A549 (cell line): ENCODE measurements at regions not wholly inside any gene's neighbourhood (a gene's known extent, or its start where the extent isn't known, plus 50 kb on each side); places are given as distances from the start of the nearest gene placed in this dataset.

Experiments used
- ATAC-seq, 2 experiments: fragments of 200-7000 bp in 1 of 2; fragments of >200 bp in 1 of 2; cut with Nextera tagmentation in 1 of 2; cut with Tn5 transposase in 1 of 2; 3 replicates each; pipeline versions ENCODE4 v1.8.0 to v1.9.1; 2018 to 2020; ENCODE audit warnings: mild to moderate bottlenecking in 1 of 2, moderate library complexity in 1 of 2
- CTCF ChIA-PET: fragments of 300-600 bp; sonication (Branson Sonifier 250); formaldehyde crosslinking; extraction: SDS; loops from one replicate; lab custom pipeline; 2021; ENCODE audit warnings: antibody characterized with exemption, inconsistent platforms; lab: Yijun Ruan, JAX
- POLR2A ChIA-PET: fragments of 350-600 bp; formaldehyde crosslinking; extraction: SDS; loops from one replicate; lab custom pipeline; 2021; ENCODE audit warnings: antibody characterized with exemption, inconsistent platforms; lab: Yijun Ruan, JAX
- DNase-seq, 2 experiments: peaks; one replicate each; pipeline versions ENCODE4 v3.0.0 to v3.0.0-alpha.2; 2011 to 2016; ENCODE audit warnings: low read depth in 1 of 2, low spot score in 1 of 2
- FAIRE-seq: peaks from 2 replicates; lab custom pipeline; 2011; peaks lifted over from hg19 to GRCh38; lab: Jason Lieb, UNC
- H3K27ac ChIP-seq, 2 experiments: fragments of >200 bp; sonication (Bioruptor Twin); formaldehyde crosslinking; 3 replicates each; pipeline ENCODE4 v1.5.1; 2016 to 2017
- H3K4me1 ChIP-seq: fragments of >200 bp; sonication (Bioruptor Twin); formaldehyde crosslinking; 3 replicates; pipeline ENCODE4 v1.6.1; 2016
- H3K4me2 ChIP-seq: fragments of >200 bp; sonication (Bioruptor Twin); formaldehyde crosslinking; 3 replicates; pipeline ENCODE4 v1.6.1; 2016
- H3K4me3 ChIP-seq: fragments of >200 bp; sonication (Bioruptor Twin); formaldehyde crosslinking; 3 replicates; pipeline ENCODE4 v1.5.1; 2016
- H3K9me3 ChIP-seq: fragments of >200 bp; sonication (Bioruptor Twin); formaldehyde crosslinking; 3 replicates; pipeline ENCODE4 v1.6.1; 2016
- CHD4 ChIP-seq: fragments of 200-600 bp; sonication (generic); IDR thresholded peaks from 2 replicates; pipeline ENCODE4 v1.6.1; 2016; ENCODE audit warnings: antibody characterized with exemption, mild to moderate bottlenecking, borderline replicate concordance
- EHF ChIP-seq: fragments of 250-450 bp; sonication (Bioruptor Pico); IDR thresholded peaks from 2 replicates; pipeline ENCODE4 v1.5.0; 2020; ENCODE audit warnings: mild to moderate bottlenecking
- GATA3 ChIP-seq: IDR thresholded peaks from 2 replicates; pipeline ENCODE4 v1.6.1; 2012; ENCODE audit warnings: borderline replicate concordance
- HDAC2 ChIP-seq: fragments of 200-600 bp; sonication (generic); IDR thresholded peaks from 2 replicates; pipeline ENCODE4 v1.6.1; 2016
- HOXA7 ChIP-seq: fragments of 250-450 bp; sonication (Bioruptor Pico); IDR thresholded peaks from 2 replicates; pipeline ENCODE4 v1.5.0; 2020; ENCODE audit warnings: mild to moderate bottlenecking, moderate library complexity
- HOXB5 ChIP-seq: fragments of 250-450 bp; sonication (Bioruptor Pico); IDR thresholded peaks from 2 replicates; pipeline ENCODE4 v1.5.0; 2020; ENCODE audit warnings: mild to moderate bottlenecking, moderate library complexity
- JUN ChIP-seq, 2 experiments: fragments of >200 bp; sonication (Bioruptor Twin); formaldehyde crosslinking; IDR thresholded peaks; 2 replicates in 1 of 2; 3 replicates in 1 of 2; pipeline ENCODE4 v1.6.1; 2016 to 2017
- KDM1A ChIP-seq: fragments of 200-600 bp; sonication (generic); IDR thresholded peaks from 2 replicates; pipeline ENCODE4 v1.6.1; 2016; ENCODE audit warnings: low read depth, mild to moderate bottlenecking
- KDM5A ChIP-seq: fragments of 200-600 bp; sonication (generic); IDR thresholded peaks from 2 replicates; pipeline ENCODE4 v1.6.1; 2016; ENCODE audit warnings: antibody characterized with exemption, mild to moderate bottlenecking
- RAD21 ChIP-seq, 2 experiments: fragments of >200 bp in 1 of 2; sonication (Bioruptor Twin) in 1 of 2; formaldehyde crosslinking in 1 of 2; IDR thresholded peaks in 1 of 2; conservative IDR thresholded peaks in 1 of 2; 2 replicates in 1 of 2; 3 replicates in 1 of 2; pipeline ENCODE4 v1.6.1; 2012 to 2018; ENCODE audit warnings: inconsistent platforms in 1 of 2
- RARB ChIP-seq: fragments of 250-450 bp; sonication (Bioruptor Pico); IDR thresholded peaks from 2 replicates; pipeline ENCODE4 v1.8.0; 2021; ENCODE audit warnings: mild to moderate bottlenecking, moderate library complexity
- RFX5 ChIP-seq: fragments of 450-650 bp; IDR thresholded peaks from 2 replicates; pipeline ENCODE4 v1.7.1; 2014; ENCODE audit warnings: antibody characterized with exemption, mild to moderate bottlenecking, moderate library complexity
- SREBF2 ChIP-seq: fragments of 450-650 bp; IDR thresholded peaks from 2 replicates; pipeline ENCODE4 v1.6.1; 2014; ENCODE audit warnings: mild to moderate bottlenecking, moderate library complexity
- ZC3H11A ChIP-seq: fragments of 450-650 bp; IDR thresholded peaks from 2 replicates; pipeline ENCODE4 v1.6.1; 2014; ENCODE audit warnings: antibody characterized with exemption, mild to moderate bottlenecking
- WGBS: methylation state at CpG from one replicate; pipeline ENCODE4 v1.1.6; 2017; ENCODE audit errors: missing lambda C conversion rate; 5-methylcytosine and 5-hydroxymethylcytosine counted together
- TF ChIP-seq, protein P1 (sequence below): fragments of 200-600 bp; sonication (generic); IDR thresholded peaks from 2 replicates; pipeline ENCODE4 v1.6.1; 2016; ENCODE audit warnings: antibody characterized with exemption, mild to moderate bottlenecking, moderate library complexity
- TF ChIP-seq, protein P2 (sequence below): fragments of 150-350 bp; IDR thresholded peaks from 2 replicates; pipeline ENCODE4 v1.6.1; 2014; ENCODE audit warnings: low read depth, mild to moderate bottlenecking, low read length
- TF ChIP-seq, protein P3 (sequence below): IDR thresholded peaks from 2 replicates; pipeline ENCODE4 v1.6.1; 2012; ENCODE audit warnings: low read depth, borderline replicate concordance
- TF ChIP-seq, protein P4 (sequence below): fragments of >200 bp; sonication (Bioruptor Twin); formaldehyde crosslinking; IDR thresholded peaks from 3 replicates; pipeline ENCODE4 v1.6.1; 2016
- TF ChIP-seq, protein P5 (sequence below): IDR thresholded peaks from 2 replicates; pipeline ENCODE4 v1.6.1; 2012

DNA sequence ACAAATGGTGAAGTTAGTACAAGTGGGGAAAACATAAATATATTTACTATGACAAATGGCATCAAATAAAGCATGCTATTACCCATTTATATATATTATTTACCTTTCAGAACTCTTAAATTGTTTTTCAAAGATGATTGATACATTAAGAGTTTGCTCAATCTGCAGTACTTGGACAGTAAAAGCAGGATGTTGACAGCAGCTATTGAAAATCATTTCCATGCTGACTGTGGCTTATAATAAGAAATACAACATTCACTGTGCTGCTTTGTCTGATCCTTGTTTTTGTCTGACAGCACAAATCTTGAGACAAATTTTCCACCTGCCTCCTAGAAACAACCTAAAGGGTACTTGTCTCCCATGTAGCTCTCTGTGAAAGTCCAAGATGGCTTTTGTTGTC is 134.1 kb upstream of the FAT1 start:
- DNase-seq, result no peak
- ATAC-seq, result no peak
- no peak overlapping the region for H3K4me3 ChIP-seq
- POLR2A ChIA-PET, result no interaction called here
- no peaks in the 10 kb centered on the region for H3K9me3 ChIP-seq
- CTCF ChIA-PET, result no interaction called here
- no peak overlapping the region for H3K4me2 ChIP-seq
- H3K4me1 ChIP-seq, result no peaks in the 10 kb centered on the region
- no peak overlapping the region for H3K27ac ChIP-seq
- no peak for FAIRE-seq
- TF ChIP-seq JUN (IDR thresholded peaks at IDR 0.05), result no peak
- TF ChIP-seq EHF (CRISPR knock-in tag), result no peak
- TF ChIP-seq, protein P1, sequence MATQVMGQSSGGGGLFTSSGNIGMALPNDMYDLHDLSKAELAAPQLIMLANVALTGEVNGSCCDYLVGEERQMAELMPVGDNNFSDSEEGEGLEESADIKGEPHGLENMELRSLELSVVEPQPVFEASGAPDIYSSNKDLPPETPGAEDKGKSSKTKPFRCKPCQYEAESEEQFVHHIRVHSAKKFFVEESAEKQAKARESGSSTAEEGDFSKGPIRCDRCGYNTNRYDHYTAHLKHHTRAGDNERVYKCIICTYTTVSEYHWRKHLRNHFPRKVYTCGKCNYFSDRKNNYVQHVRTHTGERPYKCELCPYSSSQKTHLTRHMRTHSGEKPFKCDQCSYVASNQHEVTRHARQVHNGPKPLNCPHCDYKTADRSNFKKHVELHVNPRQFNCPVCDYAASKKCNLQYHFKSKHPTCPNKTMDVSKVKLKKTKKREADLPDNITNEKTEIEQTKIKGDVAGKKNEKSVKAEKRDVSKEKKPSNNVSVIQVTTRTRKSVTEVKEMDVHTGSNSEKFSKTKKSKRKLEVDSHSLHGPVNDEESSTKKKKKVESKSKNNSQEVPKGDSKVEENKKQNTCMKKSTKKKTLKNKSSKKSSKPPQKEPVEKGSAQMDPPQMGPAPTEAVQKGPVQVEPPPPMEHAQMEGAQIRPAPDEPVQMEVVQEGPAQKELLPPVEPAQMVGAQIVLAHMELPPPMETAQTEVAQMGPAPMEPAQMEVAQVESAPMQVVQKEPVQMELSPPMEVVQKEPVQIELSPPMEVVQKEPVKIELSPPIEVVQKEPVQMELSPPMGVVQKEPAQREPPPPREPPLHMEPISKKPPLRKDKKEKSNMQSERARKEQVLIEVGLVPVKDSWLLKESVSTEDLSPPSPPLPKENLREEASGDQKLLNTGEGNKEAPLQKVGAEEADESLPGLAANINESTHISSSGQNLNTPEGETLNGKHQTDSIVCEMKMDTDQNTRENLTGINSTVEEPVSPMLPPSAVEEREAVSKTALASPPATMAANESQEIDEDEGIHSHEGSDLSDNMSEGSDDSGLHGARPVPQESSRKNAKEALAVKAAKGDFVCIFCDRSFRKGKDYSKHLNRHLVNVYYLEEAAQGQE, result no peak
- no peak for TF ChIP-seq HOXA7 (CRISPR knock-in tag)
- no peak for TF ChIP-seq HDAC2
- no peak for TF ChIP-seq RFX5
- TF ChIP-seq SREBF2, result no peak
- no peak for TF ChIP-seq HOXB5
- TF ChIP-seq, all 56 proteins: peak for 0

DNA sequence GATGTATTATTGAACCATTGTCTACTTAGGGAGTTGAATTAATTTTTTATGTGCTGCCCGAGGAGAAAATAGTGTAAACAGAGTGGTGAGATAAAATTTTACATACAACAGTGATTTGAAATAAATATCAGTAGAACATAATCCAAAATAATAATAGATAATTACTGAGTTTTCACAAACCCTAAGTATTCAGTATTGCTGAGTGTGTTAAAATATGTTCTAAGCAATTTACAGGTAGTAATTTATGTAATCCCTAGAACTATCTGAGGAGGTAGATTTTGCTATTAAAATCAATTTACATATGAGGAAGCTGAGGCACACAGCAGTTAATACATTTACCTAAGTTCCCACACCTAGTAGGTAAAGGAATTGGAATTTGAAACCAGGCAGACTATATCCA is 134.7 kb upstream of the FAT1 start:
- no peak for ATAC-seq
- no peaks in the 10 kb centered on the region for H3K4me1 ChIP-seq
- H3K4me3 ChIP-seq, result no peak overlapping the region
- H3K27ac ChIP-seq, result no peak overlapping the region
- WGBS, result 16% methylated on average over 1 of the region's 1 CpG
- H3K9me3 ChIP-seq, result no peaks in the 10 kb centered on the region
- no peak for FAIRE-seq
- CTCF ChIA-PET, result no interaction called here
- DNase-seq, result no peak
- POLR2A ChIA-PET, result no interaction called here
- no peak for TF ChIP-seq EHF (CRISPR knock-in tag)
- TF ChIP-seq KDM5A, result no peak
- TF ChIP-seq RARB (CRISPR knock-in tag), result no peak
- TF ChIP-seq KDM1A, result no peak
- TF ChIP-seq RAD21 (conservative IDR thresholded peaks at IDR 0.05 in 1 of 2, IDR thresholded peaks at IDR 0.05 in 1 of 2), result no peak
- TF ChIP-seq CHD4, result no peak
- TF ChIP-seq ZC3H11A, result no peak
- no peak for TF ChIP-seq GATA3
- TF ChIP-seq, protein P2, sequence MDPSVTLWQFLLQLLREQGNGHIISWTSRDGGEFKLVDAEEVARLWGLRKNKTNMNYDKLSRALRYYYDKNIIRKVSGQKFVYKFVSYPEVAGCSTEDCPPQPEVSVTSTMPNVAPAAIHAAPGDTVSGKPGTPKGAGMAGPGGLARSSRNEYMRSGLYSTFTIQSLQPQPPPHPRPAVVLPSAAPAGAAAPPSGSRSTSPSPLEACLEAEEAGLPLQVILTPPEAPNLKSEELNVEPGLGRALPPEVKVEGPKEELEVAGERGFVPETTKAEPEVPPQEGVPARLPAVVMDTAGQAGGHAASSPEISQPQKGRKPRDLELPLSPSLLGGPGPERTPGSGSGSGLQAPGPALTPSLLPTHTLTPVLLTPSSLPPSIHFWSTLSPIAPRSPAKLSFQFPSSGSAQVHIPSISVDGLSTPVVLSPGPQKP, result no peak
- TF ChIP-seq, protein P3, sequence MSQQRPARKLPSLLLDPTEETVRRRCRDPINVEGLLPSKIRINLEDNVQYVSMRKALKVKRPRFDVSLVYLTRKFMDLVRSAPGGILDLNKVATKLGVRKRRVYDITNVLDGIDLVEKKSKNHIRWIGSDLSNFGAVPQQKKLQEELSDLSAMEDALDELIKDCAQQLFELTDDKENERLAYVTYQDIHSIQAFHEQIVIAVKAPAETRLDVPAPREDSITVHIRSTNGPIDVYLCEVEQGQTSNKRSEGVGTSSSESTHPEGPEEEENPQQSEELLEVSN, result no peak
- TF ChIP-seq, protein P4, sequence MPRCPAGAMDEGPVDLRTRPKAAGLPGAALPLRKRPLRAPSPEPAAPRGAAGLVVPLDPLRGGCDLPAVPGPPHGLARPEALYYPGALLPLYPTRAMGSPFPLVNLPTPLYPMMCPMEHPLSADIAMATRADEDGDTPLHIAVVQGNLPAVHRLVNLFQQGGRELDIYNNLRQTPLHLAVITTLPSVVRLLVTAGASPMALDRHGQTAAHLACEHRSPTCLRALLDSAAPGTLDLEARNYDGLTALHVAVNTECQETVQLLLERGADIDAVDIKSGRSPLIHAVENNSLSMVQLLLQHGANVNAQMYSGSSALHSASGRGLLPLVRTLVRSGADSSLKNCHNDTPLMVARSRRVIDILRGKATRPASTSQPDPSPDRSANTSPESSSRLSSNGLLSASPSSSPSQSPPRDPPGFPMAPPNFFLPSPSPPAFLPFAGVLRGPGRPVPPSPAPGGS, result no peak
- TF ChIP-seq, protein P5, sequence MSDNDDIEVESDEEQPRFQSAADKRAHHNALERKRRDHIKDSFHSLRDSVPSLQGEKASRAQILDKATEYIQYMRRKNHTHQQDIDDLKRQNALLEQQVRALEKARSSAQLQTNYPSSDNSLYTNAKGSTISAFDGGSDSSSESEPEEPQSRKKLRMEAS, result no peak
- no peak overlapping the region for H3K4me2 ChIP-seq
